Activated CD8-positive, alpha-beta memory T cell treated with anti-CD3 and anti-CD28 coated beads, Interleukin-2, amount 10 ng/mL, durations not matched to agents 7 days and 5 days (primary cell): ENCODE measurements at regions not wholly inside any gene's neighbourhood (a gene's known extent, or its start where the extent isn't known, plus 50 kb on each side); places are given as distances from the start of the nearest gene placed in this dataset.

Experiments used
- ATAC-seq: fragments of 150-1000 bp; cut with Tn5 transposase; one replicate; pipeline ENCODE4 v1.10.0; 2021; ENCODE audit warnings: moderate library complexity
- CTCF ChIA-PET: fragments of 350-600 bp; sonication (Branson Sonifier 250); formaldehyde crosslinking; loops from one replicate; lab custom pipeline; 2021; ENCODE audit warnings: antibody characterized with exemption; lab: Charles Lee
- DNase-seq: peaks from one replicate; pipeline ENCODE4 v3.0.0-alpha.2; 2020
- H3K27ac Mint-ChIP-seq: one replicate; pipeline ENCODE4 v1.8.0; 2021; ENCODE audit warnings: mild to moderate bottlenecking, mixed read lengths
- H3K27me3 Mint-ChIP-seq: one replicate; pipeline ENCODE4 v1.8.0; 2021; ENCODE audit warnings: mixed read lengths
- H3K36me3 Mint-ChIP-seq: one replicate; pipeline ENCODE4 v1.8.0; 2021; ENCODE audit warnings: mild to moderate bottlenecking, mixed read lengths
- H3K4me1 Mint-ChIP-seq: one replicate; pipeline ENCODE4 v1.8.0; 2021; ENCODE audit warnings: mixed read lengths
- H3K4me3 Mint-ChIP-seq: one replicate; pipeline ENCODE4 v1.8.0; 2021; ENCODE audit warnings: mild to moderate bottlenecking, moderate library complexity, mixed read lengths
- H3K9me3 Mint-ChIP-seq: one replicate; pipeline ENCODE4 v1.8.0; 2022; ENCODE audit warnings: low read depth, mixed read lengths

GRCh38 chr1:106773206-106773605 is 283.3 kb upstream of the PRMT6 start:
- no peak for DNase-seq
- no peak overlapping the region for H3K27ac Mint-ChIP-seq
- H3K4me1 Mint-ChIP-seq, result no peaks in the 10 kb centered on the region
- no peak overlapping the region for H3K4me3 Mint-ChIP-seq
- no peak for ATAC-seq
- no peaks in the 10 kb centered on the region for H3K36me3 Mint-ChIP-seq
- no peaks in the 10 kb centered on the region for H3K27me3 Mint-ChIP-seq
- H3K9me3 Mint-ChIP-seq, result peaks cover 19% of the 10 kb centered on the region
- CTCF ChIA-PET, result no interaction called here

GRCh38 chr1:106780066-106780465 is 276.4 kb upstream of the PRMT6 start:
- no peaks in the 10 kb centered on the region for H3K27me3 Mint-ChIP-seq
- H3K9me3 Mint-ChIP-seq, result peaks cover 3% of the 10 kb centered on the region
- no peaks in the 10 kb centered on the region for H3K36me3 Mint-ChIP-seq
- no peak for DNase-seq
- no peak overlapping the region for H3K27ac Mint-ChIP-seq
- H3K4me3 Mint-ChIP-seq, result no peak overlapping the region
- ATAC-seq, result no peak
- no peaks in the 10 kb centered on the region for H3K4me1 Mint-ChIP-seq
- CTCF ChIA-PET, result no interaction called here

- no peak for DNase-seq
- CTCF ChIA-PET, result no interaction called here
- no peaks in the 10 kb centered on the region for H3K36me3 Mint-ChIP-seq
- H3K4me1 Mint-ChIP-seq, result no peaks in the 10 kb centered on the region
- H3K9me3 Mint-ChIP-seq, result peaks cover 3% of the 10 kb centered on the region
- H3K27ac Mint-ChIP-seq, result no peak overlapping the region
- no peaks in the 10 kb centered on the region for H3K27me3 Mint-ChIP-seq
- no peak for ATAC-seq
- H3K4me3 Mint-ChIP-seq, result no peak overlapping the region
These were observed 275.5 kb upstream of the PRMT6 start for GRCh38 chr1:106780806-106781569.

GRCh38 chr1:106785176-106785575 is 271.3 kb upstream of the PRMT6 start:
- H3K27me3 Mint-ChIP-seq, result no peaks in the 10 kb centered on the region

GRCh38 chr1:106787520-106787919 is 269.0 kb upstream of the PRMT6 start:
- no peak for ATAC-seq
- Mint-ChIP-seq H3K27me3 (no peaks in the 10 kb centered on the region), H3K4me3 (no peak overlapping the region), H3K4me1 (no peaks in the 10 kb centered on the region), H3K27ac (no peak overlapping the region), H3K36me3 (no peaks in the 10 kb centered on the region), H3K9me3 (peaks cover 3% of the 10 kb centered on the region)
- CTCF ChIA-PET, result no interaction called here
- no peak for DNase-seq

More at GRCh38 chr1:106785176-106785575, 271.3 kb upstream of the PRMT6 start:
- no peak overlapping the region for H3K4me3 Mint-ChIP-seq
- ATAC-seq, result no peak
- no peaks in the 10 kb centered on the region for H3K36me3 Mint-ChIP-seq
- CTCF ChIA-PET, result no interaction called here
- H3K27ac Mint-ChIP-seq, result no peak overlapping the region
- no peak for DNase-seq
- peaks cover 3% of the 10 kb centered on the region for H3K9me3 Mint-ChIP-seq
- H3K4me1 Mint-ChIP-seq, result no peaks in the 10 kb centered on the region

GRCh38 chr1:106789686-106790085 is 266.8 kb upstream of the PRMT6 start:
- ATAC-seq (no peak), DNase-seq (no peak)
- Mint-ChIP-seq H3K27me3 (no peaks in the 10 kb centered on the region), H3K4me3 (no peak overlapping the region), H3K36me3 (no peaks in the 10 kb centered on the region), H3K9me3 (no peaks in the 10 kb centered on the region), H3K4me1 (no peaks in the 10 kb centered on the region), H3K27ac (no peak overlapping the region)
- CTCF ChIA-PET, result no interaction called here

GRCh38 chr1:106791041-106791440 is 265.4 kb upstream of the PRMT6 start:
- Mint-ChIP-seq H3K36me3 (no peaks in the 10 kb centered on the region), H3K4me3 (no peak overlapping the region), H3K4me1 (no peaks in the 10 kb centered on the region), H3K27me3 (no peaks in the 10 kb centered on the region), H3K9me3 (no peaks in the 10 kb centered on the region), H3K27ac (no peak overlapping the region)
- no peak for DNase-seq
- CTCF ChIA-PET, result no interaction called here
- no peak for ATAC-seq

GRCh38 chr1:106793651-106794050 is 262.8 kb upstream of the PRMT6 start:
- H3K27ac Mint-ChIP-seq, result no peak overlapping the region
- H3K36me3 Mint-ChIP-seq, result no peaks in the 10 kb centered on the region
- ATAC-seq, result no peak
- no peaks in the 10 kb centered on the region for H3K4me1 Mint-ChIP-seq
- CTCF ChIA-PET, result no interaction called here
- no peak for DNase-seq
- peaks cover 2% of the 10 kb centered on the region for H3K9me3 Mint-ChIP-seq
- no peak overlapping the region for H3K4me3 Mint-ChIP-seq
- no peaks in the 10 kb centered on the region for H3K27me3 Mint-ChIP-seq

GRCh38 chr1:106798991-106799390 is 257.5 kb upstream of the PRMT6 start:
- H3K9me3 Mint-ChIP-seq, result peaks cover 5% of the 10 kb centered on the region
- H3K27me3 Mint-ChIP-seq, result no peaks in the 10 kb centered on the region

GRCh38 chr1:106802181-106802580 is 254.3 kb upstream of the PRMT6 start:
- Mint-ChIP-seq H3K36me3 (no peaks in the 10 kb centered on the region), H3K27me3 (no peaks in the 10 kb centered on the region), H3K4me1 (no peaks in the 10 kb centered on the region), H3K4me3 (no peak overlapping the region), H3K27ac (no peak overlapping the region), H3K9me3 (peaks cover 5% of the 10 kb centered on the region)
- CTCF ChIA-PET, result interaction anchor here (0.6 kb wide), 1 partner anchor 579 kb away, joined by 3 read pairs; no protein-coding TSS in a partner anchor
- no peak for ATAC-seq
- no peak for DNase-seq

More at GRCh38 chr1:106798991-106799390, 257.5 kb upstream of the PRMT6 start:
- Mint-ChIP-seq H3K27ac (no peak overlapping the region), H3K4me1 (no peaks in the 10 kb centered on the region), H3K36me3 (no peaks in the 10 kb centered on the region), H3K4me3 (no peak overlapping the region)
- DNase-seq (no peak), ATAC-seq (no peak)
- CTCF ChIA-PET, result no interaction called here

- DNase-seq (no peak), ATAC-seq (no peak)
- no peaks in the 10 kb centered on the region for H3K4me1 Mint-ChIP-seq
- no peak overlapping the region for H3K4me3 Mint-ChIP-seq
- H3K9me3 Mint-ChIP-seq, result peaks cover 5% of the 10 kb centered on the region
- H3K27me3 Mint-ChIP-seq, result no peaks in the 10 kb centered on the region
- CTCF ChIA-PET, result no interaction called here
- H3K36me3 Mint-ChIP-seq, result no peaks in the 10 kb centered on the region
- H3K27ac Mint-ChIP-seq, result no peak overlapping the region
These were observed 242.1 kb upstream of the PRMT6 start for GRCh38 chr1:106814418-106814817.

- no peak overlapping the region for H3K4me3 Mint-ChIP-seq
- no peaks in the 10 kb centered on the region for H3K36me3 Mint-ChIP-seq
- H3K27ac Mint-ChIP-seq, result no peak overlapping the region
- H3K27me3 Mint-ChIP-seq, result no peaks in the 10 kb centered on the region
- CTCF ChIA-PET, result no interaction called here
- DNase-seq (no peak), ATAC-seq (no peak)
- no peaks in the 10 kb centered on the region for H3K4me1 Mint-ChIP-seq
- peaks cover 2% of the 10 kb centered on the region for H3K9me3 Mint-ChIP-seq
These were observed 238.9 kb upstream of the PRMT6 start for GRCh38 chr1:106817575-106817974.

- no peak for DNase-seq
- Mint-ChIP-seq H3K27me3 (no peaks in the 10 kb centered on the region), H3K4me3 (no peak overlapping the region), H3K9me3 (peaks cover 2% of the 10 kb centered on the region), H3K27ac (no peak overlapping the region), H3K4me1 (no peaks in the 10 kb centered on the region), H3K36me3 (no peaks in the 10 kb centered on the region)
- ATAC-seq, result no peak
- CTCF ChIA-PET, result no interaction called here
These were observed 225.0 kb upstream of the PRMT6 start for GRCh38 chr1:106831511-106831910.

GRCh38 chr1:106836708-106837107 is 219.8 kb upstream of the PRMT6 start:
- Mint-ChIP-seq H3K4me1 (no peaks in the 10 kb centered on the region), H3K27ac (no peak overlapping the region), H3K9me3 (peaks cover 2% of the 10 kb centered on the region), H3K36me3 (no peaks in the 10 kb centered on the region), H3K27me3 (no peaks in the 10 kb centered on the region), H3K4me3 (no peak overlapping the region)
- DNase-seq (no peak), ATAC-seq (no peak)
- CTCF ChIA-PET, result interaction anchor here (1.2 kb wide), 1 partner anchor 13 kb away, joined by 3 read pairs; no protein-coding TSS in a partner anchor
